OCI-LY7 (cell line): ENCODE measurements at regions not wholly inside any gene's neighbourhood (a gene's known extent, or its start where the extent isn't known, plus 50 kb on each side); places are given as distances from the start of the nearest gene placed in this dataset.
A peak's percentile ranks its signal among the peaks of the same experiment; 100 is the strongest.
"Not testable (repeated sequence)": the region's sequence is repeated elsewhere in the genome, so short reads cannot be mapped to it uniquely, and the experiment has no call there.

Experiments
- BruUV-seq: library from RNA; stranded (reverse); fragments of 400-500 nt; replicated peaks from 2 replicates; lab custom pipeline; 2021; lab: Mats Ljungman, UMichigan
- CTCF ChIA-PET: fragments of 300-600 bp; sonication (Branson Sonifier 250); formaldehyde crosslinking; loops from one replicate; lab custom pipeline; 2022; ENCODE audit warnings: antibody characterized with exemption; ENCODE audit not compliant: unreplicated experiment; lab: Charles Lee
- POLR2A ChIA-PET: fragments of 300-600 bp; sonication (Branson Sonifier 250); formaldehyde crosslinking; loops from one replicate; lab custom pipeline; 2022; ENCODE audit warnings: antibody characterized with exemption; lab: Charles Lee
- DNase-seq: peaks from one replicate; pipeline ENCODE4 v3.0.0-alpha.2; 2015; ENCODE audit warnings: low spot score
- H2AFZ ChIP-seq: fragments of 200-600 bp; sonication (generic), shearing (Covaris generic); 2 replicates; pipeline ENCODE4 v1.6.1; 2014; ENCODE audit warnings: mild to moderate bottlenecking, antibody characterized with exemption, low read length, moderate library complexity
- H3K27ac ChIP-seq: fragments of 200-600 bp; sonication (generic); 2 replicates; pipeline ENCODE4 v1.5.1; 2014; ENCODE audit warnings: mixed run types, low read depth, mild to moderate bottlenecking, moderate library complexity, low read length, inconsistent platforms; ENCODE audit not compliant: poor library complexity, severe bottlenecking
- H3K36me3 ChIP-seq: fragments of 200-600 bp; sonication (generic); 2 replicates; pipeline ENCODE4 v1.6.1; 2014; ENCODE audit warnings: mild to moderate bottlenecking, antibody characterized with exemption, low read length, moderate library complexity, mixed read lengths; ENCODE audit not compliant: insufficient read depth
- H3K4me1 ChIP-seq: fragments of 200-600 bp; sonication (generic); 2 replicates; pipeline ENCODE4 v1.5.1; 2014; ENCODE audit warnings: mild to moderate bottlenecking, low read length; ENCODE audit not compliant: insufficient read depth, poor library complexity, severe bottlenecking
- H3K4me2 ChIP-seq: fragments of 200-600 bp; sonication (generic); 2 replicates; pipeline ENCODE4 v1.6.1; 2014; ENCODE audit warnings: mild to moderate bottlenecking, low read length
- H3K4me3 ChIP-seq: fragments of 200-600 bp; sonication (generic); 2 replicates; pipeline ENCODE4 v1.5.1; 2014; ENCODE audit warnings: mild to moderate bottlenecking, low read depth, low read length; ENCODE audit not compliant: poor library complexity, severe bottlenecking
- H3K79me2 ChIP-seq: fragments of 200-600 bp; sonication (generic); 2 replicates; pipeline ENCODE4 v1.6.1; 2016; ENCODE audit warnings: low read depth, mild to moderate bottlenecking, low read length, moderate library complexity, mixed read lengths; ENCODE audit not compliant: insufficient read depth
- H3K9me2 ChIP-seq: fragments of 200-600 bp; sonication (generic); 2 replicates; pipeline ENCODE4 v1.6.1; 2016; ENCODE audit warnings: mild to moderate bottlenecking, low read length, mixed read lengths; ENCODE audit not compliant: insufficient read depth
- H3K9me3 ChIP-seq: fragments of 200-600 bp; sonication (generic); 2 replicates; pipeline ENCODE4 v1.6.1; 2014; ENCODE audit warnings: mild to moderate bottlenecking, mixed run types, low read length, mixed read lengths
- H4K20me1 ChIP-seq: fragments of 200-600 bp; sonication (generic); 2 replicates; pipeline ENCODE4 v1.6.1; 2014; ENCODE audit warnings: mild to moderate bottlenecking, antibody characterized with exemption, low read length, moderate library complexity, mixed read lengths; ENCODE audit not compliant: insufficient read depth
- EZH2phosphoT487 ChIP-seq: fragments of 200-600 bp; sonication (generic); IDR thresholded peaks from 2 replicates; pipeline ENCODE4 v1.6.1; 2018; ENCODE audit warnings: low read depth, borderline replicate concordance, mild to moderate bottlenecking, mixed run types, antibody characterized with exemption, low read length, moderate library complexity, mixed read lengths
- intact Hi-C: fragments of 100-400 bp; cut with micrococcal nuclease; formaldehyde crosslinking; loops from one replicate; pipeline ENCODE4 v1.10.0; 2022; ENCODE audit not compliant: unreplicated experiment
- TF ChIP-seq, protein P1 (sequence below): fragments of 200-600 bp; sonication (generic); conservative IDR thresholded peaks from 2 replicates; pipeline ENCODE4 v1.5.1; 2014; ENCODE audit warnings: mild to moderate bottlenecking, antibody characterized with exemption, low read length, moderate library complexity, mixed read lengths

DNA sequence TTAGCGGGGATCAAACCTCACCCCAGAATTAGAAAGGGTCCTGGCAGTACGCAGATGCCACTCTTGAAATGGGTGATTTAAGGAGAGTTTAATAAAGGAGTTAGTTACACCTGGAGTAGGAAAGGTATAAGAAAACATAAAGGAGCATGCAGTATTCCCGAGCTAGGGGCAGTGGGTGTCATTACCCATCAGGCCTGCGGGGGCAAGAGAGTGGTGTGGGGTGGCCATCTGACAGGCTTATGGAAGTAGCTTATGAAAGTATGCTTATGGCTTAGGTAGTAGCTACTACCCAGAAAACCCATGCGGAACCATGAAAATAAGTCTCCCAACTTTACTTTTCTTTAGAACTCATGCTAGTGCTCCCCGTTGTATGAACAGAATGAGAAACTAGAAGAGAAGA is 568.9 kb upstream of the ACVR2A start:
- peak; percentile 7 for DNase-seq
- CTCF ChIA-PET, result no interaction called here

DNA sequence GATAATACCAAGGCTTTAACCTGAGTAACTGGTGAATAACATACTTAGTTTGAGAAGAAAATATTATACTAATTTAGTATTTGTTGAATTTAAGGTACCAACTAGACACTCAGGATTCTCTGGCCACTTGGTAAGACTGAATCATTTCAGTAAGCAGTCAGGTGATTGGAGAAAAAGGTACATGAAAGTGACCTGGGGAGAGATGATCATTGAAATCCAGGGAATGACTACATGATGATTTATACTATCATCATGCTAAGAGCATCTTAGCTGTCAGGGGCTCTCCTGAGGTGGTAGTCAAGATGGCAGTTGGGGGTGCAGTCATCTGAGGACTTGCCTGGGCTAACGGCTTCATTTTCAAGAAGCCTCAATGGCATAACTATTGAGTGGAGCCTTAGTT is 571.2 kb upstream of the ACVR2A start:
- Histone ChIP-seq H3K79me2 (no peaks in the 10 kb centered on the region), H3K4me3 (no peak overlapping the region), H3K27ac (no peak overlapping the region), H3K4me1 (no peaks in the 10 kb centered on the region), H3K36me3 (no peaks in the 10 kb centered on the region), H2AFZ (no peak overlapping the region), H3K4me2 (no peak overlapping the region), H3K9me3 (no peaks in the 10 kb centered on the region), H3K9me2 (no peaks in the 10 kb centered on the region), H4K20me1 (no peaks in the 10 kb centered on the region)
- DNase-seq, result no peak
- ChIA-PET POLR2A (no interaction called here), CTCF (no interaction called here)
- TF ChIP-seq EZH2phosphoT487, result no peak
- TF ChIP-seq, protein P1, sequence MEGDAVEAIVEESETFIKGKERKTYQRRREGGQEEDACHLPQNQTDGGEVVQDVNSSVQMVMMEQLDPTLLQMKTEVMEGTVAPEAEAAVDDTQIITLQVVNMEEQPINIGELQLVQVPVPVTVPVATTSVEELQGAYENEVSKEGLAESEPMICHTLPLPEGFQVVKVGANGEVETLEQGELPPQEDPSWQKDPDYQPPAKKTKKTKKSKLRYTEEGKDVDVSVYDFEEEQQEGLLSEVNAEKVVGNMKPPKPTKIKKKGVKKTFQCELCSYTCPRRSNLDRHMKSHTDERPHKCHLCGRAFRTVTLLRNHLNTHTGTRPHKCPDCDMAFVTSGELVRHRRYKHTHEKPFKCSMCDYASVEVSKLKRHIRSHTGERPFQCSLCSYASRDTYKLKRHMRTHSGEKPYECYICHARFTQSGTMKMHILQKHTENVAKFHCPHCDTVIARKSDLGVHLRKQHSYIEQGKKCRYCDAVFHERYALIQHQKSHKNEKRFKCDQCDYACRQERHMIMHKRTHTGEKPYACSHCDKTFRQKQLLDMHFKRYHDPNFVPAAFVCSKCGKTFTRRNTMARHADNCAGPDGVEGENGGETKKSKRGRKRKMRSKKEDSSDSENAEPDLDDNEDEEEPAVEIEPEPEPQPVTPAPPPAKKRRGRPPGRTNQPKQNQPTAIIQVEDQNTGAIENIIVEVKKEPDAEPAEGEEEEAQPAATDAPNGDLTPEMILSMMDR, result no peak
- intact Hi-C loops, result no loop called here
- no TSS peak for BruUV-seq

More for the DNA sequence above, 568.9 kb upstream of the ACVR2A start:
- Histone ChIP-seq H4K20me1 (no peaks in the 10 kb centered on the region), H3K27ac (no peak overlapping the region), H3K4me3 (no peak overlapping the region), H3K4me1 (no peaks in the 10 kb centered on the region), H3K4me2 (no peak overlapping the region), H3K79me2 (no peaks in the 10 kb centered on the region), H3K9me3 (no peaks in the 10 kb centered on the region), H3K36me3 (no peaks in the 10 kb centered on the region), H3K9me2 (no peaks in the 10 kb centered on the region), H2AFZ (no peak overlapping the region)
- no TSS peak for BruUV-seq
- POLR2A ChIA-PET, result no interaction called here
- intact Hi-C loops, result no loop called here
- no peak for TF ChIP-seq EZH2phosphoT487
- TF ChIP-seq, protein P1, result peak; percentile 55

DNA sequence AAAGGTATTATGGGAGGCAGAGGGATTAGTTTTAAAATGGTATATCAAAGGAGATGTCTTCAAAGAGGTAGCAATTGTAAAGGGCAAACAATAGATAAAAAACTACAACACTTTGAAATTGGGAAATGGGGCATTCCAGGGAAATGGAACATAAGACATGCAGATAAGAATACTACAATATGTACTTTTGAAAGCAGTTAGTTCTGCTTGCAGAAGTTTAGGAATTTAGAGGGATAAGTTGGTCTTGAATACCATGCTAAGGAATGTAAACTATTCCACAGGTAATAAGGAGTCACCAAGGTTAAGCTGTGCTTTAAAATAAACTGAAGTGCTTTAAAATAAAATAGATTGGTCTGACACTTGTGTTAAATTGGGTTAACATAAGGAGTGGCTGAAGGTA is 571.7 kb upstream of the ACVR2A start:
- no peak for DNase-seq
- no peaks in the 10 kb centered on the region for H3K9me3 ChIP-seq
- intact Hi-C loops, result no loop called here
- no peaks in the 10 kb centered on the region for H3K79me2 ChIP-seq
- H3K27ac ChIP-seq, result no peak overlapping the region
- POLR2A ChIA-PET, result no interaction called here
- H3K36me3 ChIP-seq, result no peaks in the 10 kb centered on the region
- H3K9me2 ChIP-seq, result no peaks in the 10 kb centered on the region
- no peaks in the 10 kb centered on the region for H3K4me1 ChIP-seq
- H3K4me2 ChIP-seq, result no peak overlapping the region
- H4K20me1 ChIP-seq, result no peaks in the 10 kb centered on the region
- CTCF ChIA-PET, result no interaction called here
- TF ChIP-seq, protein P1, result no peak
- TF ChIP-seq EZH2phosphoT487, result no peak
- no TSS peak for BruUV-seq
- H3K4me3 ChIP-seq, result no peak overlapping the region
- H2AFZ ChIP-seq, result no peak overlapping the region

DNA sequence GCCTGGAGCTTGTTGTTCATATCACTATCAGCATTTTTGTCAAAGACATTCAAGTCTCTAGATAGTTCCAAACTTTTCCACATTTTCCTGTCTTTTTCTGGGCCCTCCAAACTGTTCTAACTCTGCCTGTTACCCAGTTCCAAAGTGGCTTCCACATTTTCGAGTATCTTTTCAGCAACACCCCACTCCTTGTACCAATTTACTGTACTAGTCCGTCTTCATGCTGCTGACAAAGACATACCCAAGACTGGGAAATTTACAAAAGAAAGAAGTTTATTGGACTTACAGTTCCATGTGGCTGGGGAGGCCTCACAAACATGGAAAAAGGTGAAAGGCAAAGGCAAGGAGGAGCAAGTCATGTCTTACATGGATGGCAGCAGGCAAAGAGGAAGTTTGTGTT is 575.2 kb upstream of the ACVR2A start:
- H3K27ac ChIP-seq, H2AFZ ChIP-seq, H3K4me3 ChIP-seq, CTCF ChIA-PET, POLR2A ChIA-PET, H3K4me1 ChIP-seq, H3K79me2 ChIP-seq, H3K9me2 ChIP-seq, H3K4me2 ChIP-seq, H3K9me3 ChIP-seq, H4K20me1 ChIP-seq, DNase-seq, BruUV-seq, H3K36me3 ChIP-seq, intact Hi-C loops: not testable (repeated sequence)
